NCI-H526 (cell line): ENCODE measurements at regions not wholly inside any gene's neighbourhood (a gene's known extent, or its start where the extent isn't known, plus 50 kb on each side); places are given as distances from the start of the nearest gene placed in this dataset.
"Not testable (repeated sequence)": the region's sequence is repeated elsewhere in the genome, so short reads cannot be mapped to it uniquely, and the experiment has no call there.

Experiments used
- DNase-seq, 2 experiments: peaks; one replicate each; lab custom pipeline; 2025; lab: John Stamatoyannopoulos, UW

DNA sequence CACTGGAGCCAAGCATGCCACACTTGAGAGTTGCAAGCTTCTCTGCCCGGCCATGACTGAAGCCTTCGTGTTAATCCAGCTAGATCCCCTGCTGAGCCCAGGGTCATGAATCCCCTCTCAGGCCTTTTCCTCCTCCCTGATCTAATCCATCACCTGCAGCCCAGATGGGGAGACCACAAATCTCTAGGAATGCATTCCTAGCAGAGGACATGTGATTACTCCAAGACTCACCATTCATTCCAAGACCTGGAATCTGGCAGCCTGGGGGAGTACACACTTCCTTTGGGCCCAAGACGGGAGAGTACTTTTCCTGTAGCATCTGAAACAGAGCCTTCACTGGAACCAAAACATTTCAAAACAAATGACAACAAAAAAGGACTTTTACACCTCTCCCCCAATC, 269.3 kb upstream of the NFIA start:
- no peak for DNase-seq

- DNase-seq: no peak
Measured at GRCh38 chr1:60809204-60809980, 273.0 kb upstream of the NFIA start.

- no peak for DNase-seq
Measured at GRCh38 chr1:60808676-60809075, 273.7 kb upstream of the NFIA start.

- DNase-seq: no peak
Measured at GRCh38 chr1:60802884-60803283, 279.5 kb upstream of the NFIA start.

GRCh38 chr1:60797351-60797750, 285.0 kb upstream of the NFIA start:
- no peak for DNase-seq

DNA sequence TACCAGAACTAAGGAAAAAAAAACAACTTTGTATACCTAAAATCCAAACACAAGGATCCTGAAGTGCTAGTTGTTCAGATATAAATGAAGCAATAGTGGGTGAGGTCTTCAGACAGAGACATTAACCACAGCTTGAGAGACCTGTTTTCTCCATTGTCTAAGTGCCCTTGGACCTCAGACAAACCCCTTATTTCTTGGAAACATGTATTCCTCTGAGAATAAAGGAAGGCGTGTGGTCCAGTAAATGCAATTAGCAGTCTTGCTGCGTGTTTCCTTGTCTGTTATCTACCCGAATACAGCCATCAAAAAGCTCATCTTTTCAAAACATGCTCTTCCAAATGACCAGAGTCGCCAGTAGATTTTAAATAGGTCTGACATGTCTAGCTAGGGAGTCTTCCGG, 291.1 kb upstream of the NFIA start:
- DNase-seq: no peak

- DNase-seq: not testable (repeated sequence)
Measured at GRCh38 chr1:60773099-60773498, 309.3 kb upstream of the NFIA start.

DNA sequence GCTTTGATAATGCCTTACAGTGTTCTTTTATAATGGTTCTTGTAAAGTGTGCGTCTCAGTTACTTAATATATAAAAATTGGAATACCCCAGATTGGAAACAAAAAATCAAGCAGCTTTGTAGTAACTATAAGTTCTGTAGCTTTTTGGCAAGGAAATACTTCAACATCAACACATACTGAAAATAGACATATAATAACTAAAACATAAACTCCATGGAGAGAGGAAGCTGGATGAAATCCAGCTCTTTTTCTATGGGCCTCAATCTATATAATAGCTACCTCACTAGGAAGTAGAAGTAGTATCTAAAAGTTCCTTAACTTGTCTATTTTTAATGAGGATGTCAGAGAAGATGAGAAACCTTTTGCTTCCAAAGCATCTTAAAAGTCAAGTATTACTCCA, 313.3 kb upstream of the NFIA start:
- no peak for DNase-seq

- DNase-seq: peak; percentile 15 to 60
Measured at GRCh38 chr1:60765204-60765603, 317.2 kb upstream of the NFIA start.

DNA sequence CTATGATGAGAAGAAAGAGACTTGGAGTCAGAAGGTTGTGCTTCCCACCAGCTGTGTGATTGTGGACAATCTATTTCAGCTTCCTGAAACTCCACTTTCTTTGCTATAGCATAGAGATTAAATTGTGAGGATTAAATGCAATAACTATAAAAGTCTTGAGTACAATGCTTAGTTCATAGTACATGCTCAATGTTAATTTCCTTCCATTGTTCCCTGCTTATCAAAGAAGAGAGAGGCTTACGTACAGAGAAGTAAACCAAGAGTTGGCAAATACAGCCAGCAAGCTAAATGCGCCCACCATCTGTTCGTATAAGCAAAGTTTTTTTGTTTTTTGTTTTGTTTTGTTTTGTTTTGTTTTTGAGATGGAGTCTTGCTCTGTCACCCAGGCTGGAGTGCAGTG, 317.9 kb upstream of the NFIA start:
- no peak for DNase-seq

DNA sequence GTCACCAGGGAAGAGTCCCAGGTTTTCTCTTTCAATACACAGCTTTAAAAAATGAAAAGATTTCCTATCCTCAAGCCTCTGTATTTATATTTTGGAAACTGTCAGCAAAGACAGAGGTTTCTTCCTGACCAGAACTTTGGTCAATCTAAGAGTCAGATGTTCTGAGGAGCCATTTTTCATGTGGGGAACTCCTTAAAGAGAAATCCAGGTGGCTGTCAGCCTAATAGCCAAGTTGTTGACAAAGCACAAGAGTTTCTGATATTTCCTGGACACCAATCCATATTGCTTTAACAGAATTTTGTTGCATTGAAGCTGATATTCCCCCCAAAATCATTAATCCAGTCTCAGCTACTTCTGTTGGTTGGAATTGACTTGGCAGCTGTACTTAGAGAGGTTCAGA, 318.6 kb upstream of the NFIA start:
- no peak for DNase-seq

DNA sequence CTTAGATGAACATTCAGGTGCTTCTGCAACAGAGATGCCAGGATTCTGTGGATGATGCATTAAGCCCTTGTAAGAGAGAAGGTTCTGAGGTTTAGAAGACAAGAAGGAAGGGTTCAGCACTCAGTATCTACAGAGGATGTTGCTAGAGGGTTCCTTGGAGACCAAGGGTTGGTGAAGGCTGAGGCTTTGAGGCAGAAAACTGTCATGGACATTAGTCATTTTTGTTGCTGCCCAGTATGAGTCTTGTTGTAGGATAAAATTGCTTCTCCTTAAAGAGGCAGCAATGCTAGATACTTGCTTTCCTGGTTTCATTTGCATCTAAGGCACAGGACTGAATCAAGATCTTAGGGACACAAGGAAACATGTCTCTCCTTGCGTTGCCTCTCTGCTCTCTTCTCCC, 319.4 kb upstream of the NFIA start:
- DNase-seq: no peak

DNA sequence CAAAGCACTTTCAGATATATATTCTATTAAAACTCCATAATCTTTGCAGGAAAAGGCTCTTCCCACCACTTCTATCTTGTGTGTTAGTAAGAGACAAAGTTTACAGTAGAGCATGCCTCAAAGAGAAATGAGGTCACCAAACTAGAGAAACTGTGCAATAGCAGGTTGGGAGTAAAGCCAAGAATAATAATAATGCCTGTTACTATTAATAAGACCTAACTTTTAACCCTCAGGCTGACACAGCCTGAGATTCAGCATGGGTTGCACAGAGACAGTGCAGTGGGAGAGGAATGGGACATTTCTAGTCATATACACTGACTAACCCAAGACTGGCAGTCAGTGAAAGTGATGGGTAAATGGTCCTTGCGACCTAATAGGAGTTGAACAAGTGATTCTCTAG, 320.2 kb upstream of the NFIA start:
- DNase-seq: no peak

- DNase-seq: no peak
Measured at GRCh38 chr1:60759291-60759690, 323.1 kb upstream of the NFIA start.

- no peak for DNase-seq
Measured at GRCh38 chr1:60757485-60757884, 324.9 kb upstream of the NFIA start.

GRCh38 chr1:60753036-60753900, 329.1 kb upstream of the NFIA start:
- no peak for DNase-seq

DNA sequence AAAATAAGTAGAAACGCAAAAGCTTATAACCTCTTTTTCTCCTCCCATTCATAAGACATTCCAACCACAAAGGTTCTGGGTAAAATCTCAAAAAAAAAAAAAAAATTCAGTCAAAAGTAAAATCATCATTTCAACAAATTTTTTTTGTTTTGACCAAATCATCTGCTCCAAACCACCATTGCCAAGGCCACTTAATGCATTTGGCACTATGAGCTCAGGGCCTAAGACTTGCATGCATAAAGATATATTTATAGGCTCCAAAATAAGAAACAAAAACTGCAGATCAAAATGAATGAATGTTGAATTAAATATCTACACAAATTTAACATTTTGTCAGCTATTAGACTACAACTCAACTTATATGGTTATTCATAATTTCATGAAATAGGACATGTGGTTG, 331.1 kb upstream of the NFIA start:
- DNase-seq: no peak

DNA sequence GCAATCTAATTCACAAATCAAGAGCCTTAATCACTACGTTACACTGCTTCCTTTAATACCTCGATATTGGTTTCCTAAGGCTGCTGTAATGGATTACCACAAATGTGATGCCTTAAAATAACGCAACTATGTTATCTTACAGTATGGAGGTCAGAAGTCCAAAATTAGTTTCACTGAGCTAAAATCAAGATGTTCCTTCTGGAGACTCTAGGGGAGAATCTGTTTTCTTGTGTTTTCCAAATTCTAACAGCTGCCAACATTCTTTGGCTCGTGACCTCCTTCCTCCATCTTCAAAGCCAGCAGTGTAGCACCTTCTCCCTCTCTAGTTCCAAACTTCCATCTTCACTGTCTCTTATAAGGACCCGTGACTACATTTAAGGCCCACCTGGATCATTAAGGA, 335.0 kb upstream of the NFIA start:
- DNase-seq: no peak

- DNase-seq: no peak
Measured at GRCh38 chr1:60746278-60746791, 336.0 kb upstream of the NFIA start.

- DNase-seq: no peak
Measured at GRCh38 chr1:60745484-60745883, 336.9 kb upstream of the NFIA start.

GRCh38 chr1:60742339-60742738, 340.0 kb upstream of the NFIA start:
- DNase-seq: no peak

- no peak for DNase-seq
Measured at GRCh38 chr1:60740154-60740553, 342.2 kb upstream of the NFIA start.

DNA sequence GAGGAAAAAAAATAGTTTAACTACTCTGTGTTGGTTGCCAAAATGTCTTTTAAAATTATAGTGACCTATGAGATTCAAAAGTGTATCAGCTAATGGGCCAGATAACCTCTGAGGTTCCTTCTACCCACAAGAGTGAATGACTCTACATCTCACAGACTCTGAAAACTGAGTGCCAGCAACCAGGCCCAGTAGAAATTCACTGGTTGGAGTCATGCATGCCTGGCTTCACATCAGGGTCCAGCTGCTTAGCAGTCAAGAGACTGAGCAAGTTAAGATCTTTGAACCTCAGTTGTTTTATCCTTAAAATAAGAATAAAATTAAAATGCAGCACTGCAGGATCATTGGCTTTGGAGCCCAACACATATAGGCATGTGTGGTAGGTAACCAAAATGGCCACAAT, 342.6 kb upstream of the NFIA start:
- DNase-seq: no peak
